Mesodermal cell (in vitro differentiated cells): ENCODE measurements at regions not wholly inside any gene's neighbourhood (a gene's known extent, or its start where the extent isn't known, plus 50 kb on each side); places are given as distances from the start of the nearest gene placed in this dataset.

Source experiments
- H3K27ac ChIP-seq: 2 replicates; pipeline ENCODE4 v1.7.0; 2013; ENCODE audit warnings: mild to moderate bottlenecking, low read depth, low read length, moderate library complexity; ENCODE audit not compliant: severe bottlenecking
- H3K36me3 ChIP-seq: 2 replicates; pipeline ENCODE4 v1.7.1; 2013; ENCODE audit warnings: mild to moderate bottlenecking, low read length, moderate library complexity; ENCODE audit not compliant: control insufficient read depth, insufficient read depth
- H3K4me1 ChIP-seq: one replicate; pipeline ENCODE4 v1.7.1; 2013; ENCODE audit warnings: mild to moderate bottlenecking, low read length; ENCODE audit not compliant: insufficient read depth, control insufficient read depth, poor library complexity, severe bottlenecking
- H3K4me3 ChIP-seq: 2 replicates; pipeline ENCODE4 v1.7.0; 2013; ENCODE audit warnings: low read length, control low read depth, mild to moderate bottlenecking; ENCODE audit not compliant: insufficient read depth, poor library complexity, severe bottlenecking; ENCODE audit errors: extremely low read depth
- H3K9me3 ChIP-seq: 2 replicates; pipeline ENCODE4 v1.7.1; 2013; ENCODE audit warnings: mild to moderate bottlenecking, low read length, moderate library complexity; ENCODE audit not compliant: control insufficient read depth
- WGBS, 2 experiments: methylation state at CpG; one replicate each; pipeline ENCODE4 v1.1.5; 2013; ENCODE audit warnings: missing lambda C conversion rate in 2 of 2; ENCODE audit not compliant: insufficient coverage in 2 of 2; 5-methylcytosine and 5-hydroxymethylcytosine counted together

- H3K27ac ChIP-seq: no peak overlapping the region
- H3K36me3 ChIP-seq: no peaks in the 10 kb centered on the region
- H3K4me1 ChIP-seq: no peaks in the 10 kb centered on the region
- 95 to 100% methylated on average over 2 to 3 of the region's 5 CpGs for WGBS, 2 experiments
- peaks cover 4% of the 10 kb centered on the region for H3K9me3 ChIP-seq
- no peak overlapping the region for H3K4me3 ChIP-seq
These were observed 55.1 kb upstream of the LAMA2 start for GRCh38 chr6:128827675-128828464.

GRCh38 chr6:128826606-128827005, 56.3 kb upstream of the LAMA2 start:
- 83 to 84% methylated on average over 3 of the region's 3 CpGs for WGBS, 2 experiments
- Histone ChIP-seq H3K4me3 (no peak overlapping the region), H3K36me3 (no peaks in the 10 kb centered on the region), H3K27ac (no peak overlapping the region), H3K4me1 (no peaks in the 10 kb centered on the region), H3K9me3 (peaks cover 4% of the 10 kb centered on the region)

GRCh38 chr6:128822271-128822670, 60.7 kb upstream of the LAMA2 start:
- H3K4me3 ChIP-seq: no peak overlapping the region
- no peak overlapping the region for H3K27ac ChIP-seq
- 100% methylated on average over 2 to 3 of the region's 3 CpGs for WGBS, 2 experiments
- no peaks in the 10 kb centered on the region for H3K9me3 ChIP-seq
- no peaks in the 10 kb centered on the region for H3K4me1 ChIP-seq
- no peaks in the 10 kb centered on the region for H3K36me3 ChIP-seq

GRCh38 chr6:128821116-128821515, 61.8 kb upstream of the LAMA2 start:
- no CpG with 5 or more reads among the region's 2 CpGs for WGBS, 2 experiments
- Histone ChIP-seq H3K4me1 (no peaks in the 10 kb centered on the region), H3K36me3 (no peaks in the 10 kb centered on the region), H3K27ac (no peak overlapping the region), H3K9me3 (no peaks in the 10 kb centered on the region), H3K4me3 (no peak overlapping the region)

GRCh38 chr6:128808856-128809255, 74.1 kb upstream of the LAMA2 start:
- Histone ChIP-seq H3K4me3 (no peak overlapping the region), H3K4me1 (no peaks in the 10 kb centered on the region), H3K27ac (no peak overlapping the region), H3K9me3 (no peaks in the 10 kb centered on the region), H3K36me3 (no peaks in the 10 kb centered on the region)

- Histone ChIP-seq H3K9me3 (no peaks in the 10 kb centered on the region), H3K27ac (no peak overlapping the region), H3K36me3 (no peaks in the 10 kb centered on the region), H3K4me3 (no peak overlapping the region), H3K4me1 (no peaks in the 10 kb centered on the region)
- WGBS, 2 experiments: no CpG with 5 or more reads among the region's 2 CpGs
These were observed 75.4 kb upstream of the LAMA2 start for GRCh38 chr6:128807577-128807976.

GRCh38 chr6:128806261-128806660, 76.7 kb upstream of the LAMA2 start:
- H3K4me1 ChIP-seq: no peaks in the 10 kb centered on the region
- WGBS, 2 experiments: 83 to 94% methylated on average over 2 to 3 of the region's 3 CpGs
- H3K36me3 ChIP-seq: no peaks in the 10 kb centered on the region
- H3K9me3 ChIP-seq: no peaks in the 10 kb centered on the region
- no peak overlapping the region for H3K27ac ChIP-seq
- no peak overlapping the region for H3K4me3 ChIP-seq

- Histone ChIP-seq H3K36me3 (no peaks in the 10 kb centered on the region), H3K4me1 (no peaks in the 10 kb centered on the region), H3K4me3 (no peak overlapping the region), H3K9me3 (no peaks in the 10 kb centered on the region), H3K27ac (no peak overlapping the region)
- 90 to 100% methylated on average over 2 of the region's 3 CpGs for WGBS, 2 experiments
These were observed 79.0 kb upstream of the LAMA2 start for GRCh38 chr6:128803911-128804310.

- no peaks in the 10 kb centered on the region for H3K4me1 ChIP-seq
- H3K36me3 ChIP-seq: no peaks in the 10 kb centered on the region
- no peak overlapping the region for H3K4me3 ChIP-seq
- H3K9me3 ChIP-seq: no peaks in the 10 kb centered on the region
- no peak overlapping the region for H3K27ac ChIP-seq
These were observed 81.3 kb upstream of the LAMA2 start for GRCh38 chr6:128801621-128802020.

GRCh38 chr6:128784266-128784665, 98.7 kb upstream of the LAMA2 start:
- Histone ChIP-seq H3K4me1 (no peaks in the 10 kb centered on the region), H3K9me3 (no peaks in the 10 kb centered on the region), H3K4me3 (no peak overlapping the region), H3K36me3 (no peaks in the 10 kb centered on the region), H3K27ac (no peak overlapping the region)
- WGBS, 2 experiments: no CpG with 5 or more reads among the region's 3 CpGs

- peaks cover 4% of the 10 kb centered on the region for H3K9me3 ChIP-seq
- 75% methylated on average over 1 of the region's 2 CpGs; no CpG with 5 or more reads in 1 of the 2 experiments for WGBS, 2 experiments
- H3K27ac ChIP-seq: no peak overlapping the region
- no peaks in the 10 kb centered on the region for H3K4me1 ChIP-seq
- no peak overlapping the region for H3K4me3 ChIP-seq
- H3K36me3 ChIP-seq: no peaks in the 10 kb centered on the region
These were observed 114.8 kb upstream of the LAMA2 start for GRCh38 chr6:128768187-128768586.
